ENCODE measurements at regions not wholly inside any gene's neighbourhood (a gene's known extent, or its start where the extent isn't known, plus 50 kb on each side); places are given as distances from the start of the nearest gene placed in this dataset.

GRCh38 chr13:79810018-79810417, 329.1 kb downstream of the NDFIP2 start:
- Histone ChIP-seq H4K5ac (ENCODE audit: low read depth, low read length) (no peak overlapping the region; the same call in 1 of the 2 replicates), H3K23ac (ENCODE audit: low read depth, low read length) (0 out of 2 replicates have a peak overlapping the region, but pooled peaks have one; percentile 65), H3K9me3 (ENCODE audit: control insufficient read depth, insufficient read depth, low read length) (no peaks in the 10 kb centered on the region), H2AFZ (replicated peaks; ENCODE audit: low read length, poor library complexity) (peak overlapping the region; percentile 38), H2AK5ac (ENCODE audit: low read depth, low read length) (peak overlapping the region; percentile 76), H3K4me2 (ENCODE audit: low read depth, low read length) (no peak overlapping the region), H4K8ac (ENCODE audit: low read depth in 2 of 2, low read length in 2 of 2) (peak overlapping the region; percentile 70 to 80; a peak in 2 of 4 replicates), H3K18ac (ENCODE audit: low read depth, low read length) (peak overlapping the region; percentile 85; the same call in 1 of the 2 replicates), H3K4me1 (ENCODE audit: control insufficient read depth, insufficient read depth, low read length) (peaks cover 8% of the 10 kb centered on the region), H3K56ac (ENCODE audit: extremely low read depth, insufficient read depth, low read length) (no peak overlapping the region; the same call in 1 of the 2 replicates), H2AK9ac (replicated peaks; ENCODE audit: low read depth, low read length, poor library complexity) (peak overlapping the region; percentile 29), H3K9ac (ENCODE audit: low read depth, low read length) (no peak overlapping the region), H3K4ac (ENCODE audit: low read depth, low read length) (peak overlapping the region; percentile 75; the same call in 1 of the 2 replicates), H3K36me3 (ENCODE audit: control insufficient read depth, insufficient read depth, low read length) (no peaks in the 10 kb centered on the region), H2BK15ac (ENCODE audit: low read depth, low read length) (peak overlapping the region; percentile 88; the same call in 2 of the 3 replicates), H3K9me1 (ENCODE audit: insufficient read depth, low read length) (no peaks in the 10 kb centered on the region), H2BK20ac (ENCODE audit: low read depth, low read length) (peak overlapping the region; percentile 79), H3K27me3 (ENCODE audit: control insufficient read depth, insufficient read depth, low read length) (no peaks in the 10 kb centered on the region), H3K27ac (ENCODE audit: insufficient read depth, low read length) (no peak overlapping the region), H4K91ac (ENCODE audit: insufficient read depth, low read depth, low read length) (peak overlapping the region; percentile 37), H4K20me1 (ENCODE audit: insufficient read depth, low read length) (no peaks in the 10 kb centered on the region), H3K79me1 (ENCODE audit: low read depth in 1 of 2, low read length in 2 of 2) (no peaks in the 10 kb centered on the region), H2BK5ac (ENCODE audit: low read depth, low read length, poor library complexity, severe bottlenecking) (peak overlapping the region; percentile 29), H3K14ac (replicated peaks; ENCODE audit: low read depth, low read length) (peak overlapping the region; percentile 63), H2BK120ac (ENCODE audit: low read depth, low read length) (peak overlapping the region; percentile 87), H3K4me3 (ENCODE audit: insufficient read depth, low read depth, low read length) (no peak overlapping the region)
- ChIA-PET POLR2A (ENCODE audit: unreplicated experiment) (interaction anchor here (0.6 kb wide), 1 partner anchor 307 kb away, joined by 3 read pairs; no protein-coding TSS in a partner anchor), CTCF (interaction anchor here (0.6 kb wide), 1 partner anchor 227 kb away, joined by 6 read pairs; no protein-coding TSS in a partner anchor)
- in situ Hi-C loops (cut with MboI; ENCODE audit: low sequenced_read_pairs) = no loop called here
- ATAC-seq (ENCODE audit: low read depth) (no peak), DNase-seq (no peak)
- dilution Hi-C loops (cut with HindIII; ENCODE audit: low sequenced_read_pairs, unreplicated experiment) = no loop called here
- no TSS peak for BruUV-seq (replicated peaks)
- TF ChIP-seq RFX5 (IDR thresholded peaks at IDR 0.05; ENCODE audit: low read depth, low read length) (no peak), MAFK (IDR thresholded peaks at IDR 0.05; ENCODE audit: low read depth, low read length) (peak; percentile 90)
- intact Hi-C loops (cut with micrococcal nuclease) = no loop called here
- WGBS, 2 experiments (ENCODE audit: extremely low coverage in 2 of 2, insufficient read length in 1 of 2) = no CpG with 5 or more reads among the region's 5 CpGs

Data from IMR-90 (cell line).